Large intestine (tissue), 3 donors: ENCODE measurements at regions not wholly inside any gene's neighbourhood (a gene's known extent, or its start where the extent isn't known, plus 50 kb on each side); places are given as distances from the start of the nearest gene placed in this dataset.

Source experiments
- DNase-seq, 2 donors: peaks; one replicate each; pipeline versions ENCODE4 v3.0.0 to v3.0.0-alpha.2; 2013
- H3K27ac ChIP-seq: one replicate; pipeline ENCODE4 v1.5.1; 2013; ENCODE audit warnings: low read length
- H3K27me3 ChIP-seq: 2 replicates; pipeline ENCODE4 v1.6.1; 2013; ENCODE audit warnings: low read length; ENCODE audit not compliant: control insufficient read depth, insufficient read depth
- H3K36me3 ChIP-seq: 2 replicates; pipeline ENCODE4 v1.6.1; 2013; ENCODE audit warnings: low read length; ENCODE audit not compliant: control insufficient read depth, insufficient read depth
- H3K4me1 ChIP-seq: one replicate; pipeline ENCODE4 v1.6.1; 2013; ENCODE audit warnings: low read length; ENCODE audit not compliant: control insufficient read depth, insufficient read depth
- H3K4me3 ChIP-seq: one replicate; pipeline ENCODE4 v1.5.1; 2013; ENCODE audit warnings: low read length
- H3K9me3 ChIP-seq: one replicate; pipeline ENCODE4 v1.6.1; 2013; ENCODE audit warnings: mild to moderate bottlenecking, low read depth, low read length, moderate library complexity; ENCODE audit not compliant: control insufficient read depth
- WGBS: methylation state at CpG from one replicate; pipeline ENCODE4 v1.1.5; 2013; ENCODE audit warnings: low lambda C conversion rate; ENCODE audit not compliant: insufficient coverage; 5-methylcytosine and 5-hydroxymethylcytosine counted together

GRCh38 chr10:36446881-36447280, 678.5 kb upstream of the ANKRD30A start:
- H3K36me3 ChIP-seq, result no peaks in the 10 kb centered on the region
- H3K27me3 ChIP-seq, result no peaks in the 10 kb centered on the region
- no peaks in the 10 kb centered on the region for H3K4me1 ChIP-seq
- no peak overlapping the region for H3K4me3 ChIP-seq
- H3K9me3 ChIP-seq, result no peaks in the 10 kb centered on the region
- WGBS, result no CpG with 5 or more reads among the region's 8 CpGs
- H3K27ac ChIP-seq, result no peak overlapping the region
- DNase-seq, result peak in 1 of 2 donors; percentile 5

- H3K27ac ChIP-seq, result no peak overlapping the region
- no peak for DNase-seq
- no peaks in the 10 kb centered on the region for H3K27me3 ChIP-seq
- no peaks in the 10 kb centered on the region for H3K36me3 ChIP-seq
- H3K9me3 ChIP-seq, result no peaks in the 10 kb centered on the region
- no peak overlapping the region for H3K4me3 ChIP-seq
- H3K4me1 ChIP-seq, result no peaks in the 10 kb centered on the region
Observed at GRCh38 chr10:36443233-36443632, 682.2 kb upstream of the ANKRD30A start.

- no peaks in the 10 kb centered on the region for H3K27me3 ChIP-seq
- no peaks in the 10 kb centered on the region for H3K4me1 ChIP-seq
- DNase-seq, result no peak
- H3K9me3 ChIP-seq, result no peaks in the 10 kb centered on the region
- H3K4me3 ChIP-seq, result no peak overlapping the region
- no peaks in the 10 kb centered on the region for H3K36me3 ChIP-seq
- no peak overlapping the region for H3K27ac ChIP-seq
- 40% methylated on average over 1 of the region's 7 CpGs for WGBS
Observed at GRCh38 chr10:36441557-36441956, 683.8 kb upstream of the ANKRD30A start.

- no peak for DNase-seq
- Histone ChIP-seq H3K4me3 (no peak overlapping the region), H3K36me3 (no peaks in the 10 kb centered on the region), H3K4me1 (no peaks in the 10 kb centered on the region), H3K27me3 (no peaks in the 10 kb centered on the region), H3K27ac (no peak overlapping the region), H3K9me3 (no peaks in the 10 kb centered on the region)
- 94% methylated on average over 1 of the region's 1 CpG for WGBS
Observed at GRCh38 chr10:36440539-36440938, 684.9 kb upstream of the ANKRD30A start.

GRCh38 chr10:36437367-36437766, 688.0 kb upstream of the ANKRD30A start:
- H3K4me1 ChIP-seq, result no peaks in the 10 kb centered on the region
- no peak overlapping the region for H3K27ac ChIP-seq
- no peak overlapping the region for H3K4me3 ChIP-seq
- H3K9me3 ChIP-seq, result no peaks in the 10 kb centered on the region
- no peak for DNase-seq
- WGBS, result no CpG with 5 or more reads among the region's 3 CpGs
- H3K27me3 ChIP-seq, result no peaks in the 10 kb centered on the region
- H3K36me3 ChIP-seq, result no peaks in the 10 kb centered on the region

GRCh38 chr10:36428507-36428906, 696.9 kb upstream of the ANKRD30A start:
- no peak for DNase-seq
- no peaks in the 10 kb centered on the region for H3K4me1 ChIP-seq
- no peaks in the 10 kb centered on the region for H3K36me3 ChIP-seq
- WGBS, result no CpG with 5 or more reads among the region's 2 CpGs
- no peaks in the 10 kb centered on the region for H3K27me3 ChIP-seq
- no peak overlapping the region for H3K27ac ChIP-seq
- no peak overlapping the region for H3K4me3 ChIP-seq
- H3K9me3 ChIP-seq, result no peaks in the 10 kb centered on the region

GRCh38 chr10:36425131-36425797, 700.1 kb upstream of the ANKRD30A start:
- Histone ChIP-seq H3K27ac (no peak overlapping the region), H3K9me3 (no peaks in the 10 kb centered on the region), H3K4me3 (no peak overlapping the region), H3K36me3 (no peaks in the 10 kb centered on the region), H3K4me1 (no peaks in the 10 kb centered on the region), H3K27me3 (no peaks in the 10 kb centered on the region)
- DNase-seq, result no peak

GRCh38 chr10:36424502-36424901, 700.9 kb upstream of the ANKRD30A start:
- Histone ChIP-seq H3K36me3 (no peaks in the 10 kb centered on the region), H3K4me3 (no peak overlapping the region), H3K27me3 (no peaks in the 10 kb centered on the region), H3K9me3 (no peaks in the 10 kb centered on the region), H3K27ac (no peak overlapping the region), H3K4me1 (no peaks in the 10 kb centered on the region)
- no peak for DNase-seq
- WGBS, result no CpG with 5 or more reads among the region's 2 CpGs

GRCh38 chr10:36423821-36424248, 701.6 kb upstream of the ANKRD30A start:
- Histone ChIP-seq H3K4me1 (no peaks in the 10 kb centered on the region), H3K9me3 (no peaks in the 10 kb centered on the region), H3K36me3 (no peaks in the 10 kb centered on the region), H3K27ac (no peak overlapping the region), H3K27me3 (no peaks in the 10 kb centered on the region), H3K4me3 (no peak overlapping the region)
- DNase-seq, result no peak
- 38% methylated on average over 1 of the region's 3 CpGs for WGBS

- Histone ChIP-seq H3K9me3 (no peaks in the 10 kb centered on the region), H3K27ac (no peak overlapping the region), H3K36me3 (no peaks in the 10 kb centered on the region), H3K27me3 (no peaks in the 10 kb centered on the region), H3K4me1 (no peaks in the 10 kb centered on the region), H3K4me3 (no peak overlapping the region)
- no peak for DNase-seq
Observed at GRCh38 chr10:36421992-36422391, 703.4 kb upstream of the ANKRD30A start.

GRCh38 chr10:36416513-36416912, 708.9 kb upstream of the ANKRD30A start:
- Histone ChIP-seq H3K27me3 (no peaks in the 10 kb centered on the region), H3K4me3 (no peak overlapping the region), H3K9me3 (no peaks in the 10 kb centered on the region), H3K27ac (no peak overlapping the region), H3K4me1 (no peaks in the 10 kb centered on the region), H3K36me3 (no peaks in the 10 kb centered on the region)
- no peak for DNase-seq
- WGBS, result 0% methylated on average over 1 of the region's 1 CpG
